Neutrophil (primary cell): ENCODE measurements at regions not wholly inside any gene's neighbourhood (a gene's known extent, or its start where the extent isn't known, plus 50 kb on each side); places are given as distances from the start of the nearest gene placed in this dataset.

Experiments used
- H3K27ac ChIP-seq: fragments of 200-600 bp; sonication (generic); 2 replicates; pipeline ENCODE4 v1.5.1; 2016; ENCODE audit warnings: mild to moderate bottlenecking, moderate library complexity
- H3K27me3 ChIP-seq: fragments of 200-600 bp; sonication (generic); 2 replicates; pipeline ENCODE4 v1.6.0; 2016; ENCODE audit warnings: mild to moderate bottlenecking
- H3K36me3 ChIP-seq: fragments of 200-600 bp; sonication (generic); 2 replicates; pipeline ENCODE4 v1.5.1; 2017
- H3K4me1 ChIP-seq, 2 experiments: fragments of 200-600 bp in 1 of 2; sonication (generic) in 1 of 2; 1 replicate in 1 of 2; 2 replicates in 1 of 2; pipeline versions ENCODE4 v1.5.1 to v1.6.1; 2013 to 2016; ENCODE audit warnings: low read depth in 1 of 2, low read length in 1 of 2, mild to moderate bottlenecking in 1 of 2, moderate library complexity in 1 of 2; ENCODE audit not compliant: control insufficient read depth in 1 of 2, insufficient read depth in 1 of 2
- H3K4me3 ChIP-seq, 2 experiments: fragments of 200-600 bp in 1 of 2; sonication (generic) in 1 of 2; 1 replicate in 1 of 2; 2 replicates in 1 of 2; pipeline ENCODE4 v1.5.1; 2013 to 2016; ENCODE audit warnings: low read depth in 1 of 2, low read length in 1 of 2, mild to moderate bottlenecking in 1 of 2, moderate library complexity in 1 of 2
- H3K9me3 ChIP-seq: fragments of 200-600 bp; sonication (generic); 2 replicates; pipeline ENCODE4 v1.5.1; 2016
- TF ChIP-seq, protein P1 (sequence below): fragments of 200-600 bp; sonication (generic); IDR thresholded peaks from 2 replicates; pipeline ENCODE4 v1.5.1; 2016; ENCODE audit warnings: antibody characterized with exemption

DNA sequence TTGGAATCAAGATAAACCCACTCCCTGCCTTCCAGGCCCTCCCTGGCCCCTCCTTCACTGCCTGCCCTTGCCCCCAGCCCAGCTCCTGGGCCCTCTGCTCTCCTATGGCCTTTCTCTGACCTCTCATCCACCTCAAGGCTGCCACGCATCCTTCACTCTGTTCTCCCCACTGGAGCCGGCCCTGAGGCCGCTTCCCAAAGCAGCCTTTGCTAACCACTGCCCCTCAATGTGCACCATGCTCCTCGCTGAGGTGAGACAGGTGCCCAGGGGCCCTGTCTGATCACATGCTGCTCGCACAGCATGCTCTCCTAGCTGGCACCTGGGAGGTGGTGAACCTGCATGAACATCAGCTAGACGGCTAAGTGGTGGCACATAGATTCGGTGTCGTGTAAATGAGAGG, 138.5 kb upstream of the RET start:
- no peak overlapping the region for H3K4me3 ChIP-seq
- peaks cover 15% of the 10 kb centered on the region for H3K27me3 ChIP-seq
- H3K4me1 ChIP-seq, result peaks cover 9 to 10% of the 10 kb centered on the region in 2 experiments
- no peak overlapping the region for H3K27ac ChIP-seq
- TF ChIP-seq, protein P1, sequence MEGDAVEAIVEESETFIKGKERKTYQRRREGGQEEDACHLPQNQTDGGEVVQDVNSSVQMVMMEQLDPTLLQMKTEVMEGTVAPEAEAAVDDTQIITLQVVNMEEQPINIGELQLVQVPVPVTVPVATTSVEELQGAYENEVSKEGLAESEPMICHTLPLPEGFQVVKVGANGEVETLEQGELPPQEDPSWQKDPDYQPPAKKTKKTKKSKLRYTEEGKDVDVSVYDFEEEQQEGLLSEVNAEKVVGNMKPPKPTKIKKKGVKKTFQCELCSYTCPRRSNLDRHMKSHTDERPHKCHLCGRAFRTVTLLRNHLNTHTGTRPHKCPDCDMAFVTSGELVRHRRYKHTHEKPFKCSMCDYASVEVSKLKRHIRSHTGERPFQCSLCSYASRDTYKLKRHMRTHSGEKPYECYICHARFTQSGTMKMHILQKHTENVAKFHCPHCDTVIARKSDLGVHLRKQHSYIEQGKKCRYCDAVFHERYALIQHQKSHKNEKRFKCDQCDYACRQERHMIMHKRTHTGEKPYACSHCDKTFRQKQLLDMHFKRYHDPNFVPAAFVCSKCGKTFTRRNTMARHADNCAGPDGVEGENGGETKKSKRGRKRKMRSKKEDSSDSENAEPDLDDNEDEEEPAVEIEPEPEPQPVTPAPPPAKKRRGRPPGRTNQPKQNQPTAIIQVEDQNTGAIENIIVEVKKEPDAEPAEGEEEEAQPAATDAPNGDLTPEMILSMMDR, result no peak
- H3K9me3 ChIP-seq, result no peaks in the 10 kb centered on the region
- H3K36me3 ChIP-seq, result no peaks in the 10 kb centered on the region

DNA sequence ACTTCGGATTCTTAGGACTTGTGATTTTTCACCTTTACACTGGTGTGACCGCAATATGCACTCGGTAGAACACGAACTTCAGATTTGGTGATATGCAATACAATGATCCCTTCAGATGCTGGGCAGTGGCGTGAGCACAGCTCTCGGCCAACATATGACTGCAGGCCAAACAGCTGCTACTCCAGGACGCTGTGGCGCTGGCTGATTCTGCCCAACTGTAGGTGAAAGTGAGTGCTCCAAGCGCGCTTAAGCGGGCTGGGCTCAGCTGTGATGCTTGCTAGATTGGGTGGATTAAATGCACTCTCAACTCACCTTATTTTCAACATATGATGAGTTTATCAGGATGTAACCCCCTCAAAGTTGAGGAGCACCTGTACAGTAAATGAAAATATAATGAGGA, 137.6 kb upstream of the RET start:
- Histone ChIP-seq H3K4me3 (no peak overlapping the region), H3K27me3 (peaks cover 6% of the 10 kb centered on the region), H3K4me1 (peaks cover under 1% of the 10 kb centered on the region in 2 experiments), H3K27ac (no peak overlapping the region), H3K9me3 (no peaks in the 10 kb centered on the region), H3K36me3 (no peaks in the 10 kb centered on the region)
- TF ChIP-seq, protein P1, result no peak

DNA sequence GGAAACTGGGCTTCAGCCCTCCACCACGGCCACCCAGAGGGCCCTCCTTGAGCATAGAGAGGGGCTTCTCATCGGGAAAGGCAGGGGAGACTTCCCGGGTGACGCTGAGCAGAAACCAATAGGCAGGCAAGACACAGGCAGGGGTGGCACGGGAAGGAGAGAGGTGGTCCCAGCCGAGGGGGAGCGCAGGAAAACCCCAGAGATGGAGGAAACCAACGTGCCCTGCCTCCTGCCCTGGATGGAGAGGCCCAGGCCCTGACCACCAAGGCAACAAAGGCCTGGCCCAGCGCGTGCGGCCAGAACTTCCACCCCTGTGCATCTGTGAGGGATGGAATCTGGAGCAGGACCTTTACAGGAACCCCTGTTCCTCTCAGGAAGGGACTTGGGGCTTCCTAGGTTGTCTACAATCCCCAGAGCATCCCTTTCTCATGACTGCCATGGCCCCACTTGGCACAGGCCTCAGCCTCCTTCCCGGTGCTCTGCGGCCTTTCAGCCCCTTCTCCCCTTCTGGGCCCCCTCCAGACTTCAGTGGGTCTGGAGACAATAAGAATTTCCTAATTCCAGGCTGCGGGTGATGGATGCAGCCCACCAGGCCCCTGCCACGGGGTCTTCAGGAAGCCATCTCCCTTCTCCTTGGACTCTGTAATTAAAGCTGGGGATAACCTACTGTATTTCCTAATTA, 137.0 kb upstream of the RET start:
- Histone ChIP-seq H3K27me3 (peaks cover under 1% of the 10 kb centered on the region), H3K27ac (no peak overlapping the region), H3K36me3 (no peaks in the 10 kb centered on the region), H3K4me1 (no peaks in the 10 kb centered on the region), H3K4me3 (no peak overlapping the region), H3K9me3 (no peaks in the 10 kb centered on the region)
- TF ChIP-seq, protein P1, result no peak

DNA sequence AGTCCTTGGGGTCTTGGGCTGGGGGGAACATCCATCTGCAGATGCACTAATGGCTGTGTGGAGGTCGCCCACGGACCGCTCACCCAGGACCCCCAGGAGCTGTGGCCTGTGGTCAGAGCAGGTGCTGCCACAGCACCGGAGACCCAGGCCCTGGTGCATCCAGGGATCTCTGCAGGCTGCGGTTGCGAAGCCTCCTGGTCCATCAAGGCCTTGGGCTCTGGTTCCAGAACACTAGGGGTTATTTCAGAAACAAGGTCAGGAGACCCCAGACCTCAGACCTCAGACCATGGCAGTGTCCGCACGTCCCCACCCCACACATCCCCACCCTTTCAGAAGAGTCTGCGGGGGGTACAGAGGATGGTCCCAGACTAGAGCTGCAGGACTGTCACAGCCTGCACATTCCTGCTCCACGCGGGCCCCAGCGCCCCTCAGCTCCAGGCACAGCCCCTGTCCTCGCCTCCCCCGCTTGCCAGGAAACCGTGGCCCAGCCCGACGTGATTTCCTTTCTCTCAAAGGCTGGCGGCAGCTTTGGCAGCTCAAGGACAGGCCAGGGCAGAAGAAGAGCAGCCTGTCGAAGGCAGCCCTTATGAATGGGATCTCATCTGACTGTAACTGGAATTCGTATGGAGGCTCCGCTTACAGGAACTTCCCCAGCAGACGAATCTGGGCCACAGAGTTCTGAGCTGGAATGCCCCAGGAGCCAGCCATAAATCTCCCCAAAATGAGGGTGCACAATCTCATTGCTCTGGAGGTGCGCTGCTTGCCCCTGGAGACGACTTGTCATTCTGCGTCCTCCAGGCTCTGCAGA, 136.2 kb upstream of the RET start:
- no peaks in the 10 kb centered on the region for H3K36me3 ChIP-seq
- no peaks in the 10 kb centered on the region for H3K9me3 ChIP-seq
- H3K27me3 ChIP-seq, result no peaks in the 10 kb centered on the region
- no peak overlapping the region for H3K4me3 ChIP-seq
- H3K4me1 ChIP-seq, result no peaks in the 10 kb centered on the region
- no peak overlapping the region for H3K27ac ChIP-seq
- TF ChIP-seq, protein P1, result no peak

DNA sequence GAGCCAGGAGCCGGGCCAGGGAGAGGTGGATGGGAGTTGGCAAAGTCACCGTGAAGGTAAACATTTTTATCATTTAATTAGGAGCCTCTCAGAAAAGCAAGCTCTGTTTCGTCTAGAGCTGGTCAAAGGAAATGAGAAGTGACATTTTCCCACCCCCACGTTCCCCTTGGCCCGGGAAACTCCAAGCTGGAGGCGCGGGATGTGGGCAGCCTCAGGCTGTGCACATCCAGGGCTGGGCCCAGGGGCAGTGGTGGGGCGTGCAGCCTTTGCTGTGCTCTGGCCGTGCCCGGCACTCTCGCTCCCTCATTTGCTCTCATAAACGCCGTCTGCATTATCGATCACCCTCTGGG, 135.6 kb upstream of the RET start:
- H3K9me3 ChIP-seq, result no peaks in the 10 kb centered on the region
- H3K27me3 ChIP-seq, result no peaks in the 10 kb centered on the region
- no peaks in the 10 kb centered on the region for H3K4me1 ChIP-seq
- H3K4me3 ChIP-seq, result no peak overlapping the region
- H3K27ac ChIP-seq, result no peak overlapping the region
- H3K36me3 ChIP-seq, result no peaks in the 10 kb centered on the region
- TF ChIP-seq, protein P1, result no peak
